ENCODE measurements at regions not wholly inside any gene's neighbourhood (a gene's known extent, or its start where the extent isn't known, plus 50 kb on each side); places are given as distances from the start of the nearest gene placed in this dataset.

GRCh38 chr20:56691325-56691998 lies 62.4 kb downstream of the TFAP2C start:
- TF ChIP-seq POLR2A (IDR thresholded peaks at IDR 0.05) (no peak), CTCF (IDR thresholded peaks at IDR 0.05) (no peak)
